ENCODE measurements at regions not wholly inside any gene's neighbourhood (a gene's known extent, or its start where the extent isn't known, plus 50 kb on each side); places are given as distances from the start of the nearest gene placed in this dataset.
"Not testable (repeated sequence)": the region's sequence is repeated elsewhere in the genome, so short reads cannot be mapped to it uniquely, and the experiment has no call there.

DNA sequence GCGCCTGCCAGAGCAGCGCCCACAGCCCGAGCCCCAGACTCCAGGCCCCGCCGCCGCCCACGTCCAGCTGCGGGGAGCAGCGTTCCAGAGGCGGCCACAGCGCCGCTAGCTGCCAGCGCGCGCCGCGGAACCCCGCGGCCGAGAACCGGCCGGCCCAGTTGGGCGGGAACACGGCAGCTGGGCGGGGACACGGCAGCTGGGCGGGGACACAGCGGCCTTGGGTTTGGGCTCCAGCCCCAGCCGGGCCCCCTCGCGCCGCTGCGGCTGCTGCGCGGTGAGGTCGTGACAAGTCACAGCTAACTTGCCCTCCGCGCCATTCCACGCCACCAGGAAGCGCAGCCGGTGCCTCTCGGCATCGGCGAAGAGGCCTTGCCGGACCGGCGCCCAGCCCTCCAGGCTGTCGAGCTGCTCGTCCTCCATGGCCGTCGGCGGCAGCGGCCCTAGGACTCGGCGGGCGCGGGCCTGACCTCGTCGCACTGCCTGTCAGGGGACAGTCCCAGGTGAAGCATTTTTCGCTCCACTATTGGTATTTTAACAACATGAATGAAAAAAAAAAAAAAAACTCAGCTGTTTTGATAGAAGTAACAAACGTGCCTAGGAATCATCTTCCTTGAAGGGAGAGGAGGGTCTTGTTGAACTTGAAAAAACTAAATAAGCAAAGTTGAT, 56.6 kb upstream of the GOLGA8N start:
- H2BK15ac ChIP-seq (ENCODE audit: low read length); H3K27ac ChIP-seq (replicated peaks; ENCODE audit: low read length); H2AK5ac ChIP-seq (ENCODE audit: low read depth, low read length); H4K91ac ChIP-seq (ENCODE audit: low read depth, low read length, poor library complexity); H3K79me1 ChIP-seq (ENCODE audit: low read depth, low read length); H3K9ac ChIP-seq (ENCODE audit: low read depth, low read length, poor library complexity); H2BK5ac ChIP-seq (ENCODE audit: low read length); H2BK12ac ChIP-seq (ENCODE audit: low read length); H3K36me3 ChIP-seq (replicated peaks in 1 of 2; ENCODE audit: control insufficient read depth in 2 of 2, insufficient read depth in 2 of 2, low read length in 2 of 2); H3K9me3 ChIP-seq (replicated peaks in 1 of 2; ENCODE audit: control insufficient read depth in 2 of 2, insufficient read depth in 1 of 2, low read depth in 1 of 2, low read length in 2 of 2); H3K14ac ChIP-seq (ENCODE audit: low read length); H3K4me1 ChIP-seq (ENCODE audit: control insufficient read depth in 2 of 2, insufficient read depth in 1 of 2, low read depth in 1 of 2, low read length in 2 of 2); H3K23ac ChIP-seq (ENCODE audit: low read depth, low read length, poor library complexity); H3K18ac ChIP-seq (ENCODE audit: low read length); H3K27me3 ChIP-seq (ENCODE audit: control insufficient read depth in 3 of 3, insufficient read depth in 3 of 3, low read depth in 1 of 3, low read length in 3 of 3); H3K4ac ChIP-seq (ENCODE audit: low read length); H4K8ac ChIP-seq (ENCODE audit: low read depth, low read length); H2BK120ac ChIP-seq (ENCODE audit: low read depth, low read length): not testable (repeated sequence)
- Histone ChIP-seq H3K4me3 (ENCODE audit: low read length in 2 of 2) (peak overlapping the region in 1 of 2 donors; percentile 45), H3K4me2 (ENCODE audit: insufficient read depth, low read length, poor library complexity, severe bottlenecking) (peak overlapping the region; percentile 25), H2AFZ (ENCODE audit: low read length) (peak overlapping the region; percentile 69)
- no CpG with 5 or more reads among the region's 61 CpGs for WGBS, 2 donors (ENCODE audit: extremely low coverage in 2 of 2, insufficient read length in 2 of 2, insufficient replicate concordance in 1 of 2)
- DNase-seq (ENCODE audit: low spot score): peak; percentile 1

- H3K14ac ChIP-seq (ENCODE audit: low read length); H2AK5ac ChIP-seq (ENCODE audit: low read depth, low read length); H4K8ac ChIP-seq (ENCODE audit: low read depth, low read length); H3K4me1 ChIP-seq (ENCODE audit: control insufficient read depth in 2 of 2, insufficient read depth in 1 of 2, low read depth in 1 of 2, low read length in 2 of 2); H3K9me3 ChIP-seq (replicated peaks in 1 of 2; ENCODE audit: control insufficient read depth in 2 of 2, insufficient read depth in 1 of 2, low read depth in 1 of 2, low read length in 2 of 2); H3K23ac ChIP-seq (ENCODE audit: low read depth, low read length, poor library complexity); H3K36me3 ChIP-seq (replicated peaks in 1 of 2; ENCODE audit: control insufficient read depth in 2 of 2, insufficient read depth in 2 of 2, low read length in 2 of 2); H3K27me3 ChIP-seq (ENCODE audit: control insufficient read depth in 3 of 3, insufficient read depth in 3 of 3, low read depth in 1 of 3, low read length in 3 of 3); H3K79me1 ChIP-seq (ENCODE audit: low read depth, low read length); H2BK5ac ChIP-seq (ENCODE audit: low read length); H3K9ac ChIP-seq (ENCODE audit: low read depth, low read length, poor library complexity); H3K18ac ChIP-seq (ENCODE audit: low read length); H3K4ac ChIP-seq (ENCODE audit: low read length); H2BK120ac ChIP-seq (ENCODE audit: low read depth, low read length); H3K27ac ChIP-seq (replicated peaks; ENCODE audit: low read length); H2AFZ ChIP-seq (ENCODE audit: low read length); H2BK12ac ChIP-seq (ENCODE audit: low read length); H3K4me2 ChIP-seq (ENCODE audit: insufficient read depth, low read length, poor library complexity, severe bottlenecking); H2BK15ac ChIP-seq (ENCODE audit: low read length); H3K4me3 ChIP-seq (ENCODE audit: low read length in 2 of 2); DNase-seq (ENCODE audit: low spot score); H4K91ac ChIP-seq (ENCODE audit: low read depth, low read length, poor library complexity): not testable (repeated sequence)
- no CpG with 5 or more reads among the region's 55 CpGs for WGBS, 2 donors (ENCODE audit: extremely low coverage in 2 of 2, insufficient read length in 2 of 2, insufficient replicate concordance in 1 of 2)
These were observed 57.2 kb upstream of the GOLGA8N start for GRCh38 chr15:32536057-32536493.

DNA sequence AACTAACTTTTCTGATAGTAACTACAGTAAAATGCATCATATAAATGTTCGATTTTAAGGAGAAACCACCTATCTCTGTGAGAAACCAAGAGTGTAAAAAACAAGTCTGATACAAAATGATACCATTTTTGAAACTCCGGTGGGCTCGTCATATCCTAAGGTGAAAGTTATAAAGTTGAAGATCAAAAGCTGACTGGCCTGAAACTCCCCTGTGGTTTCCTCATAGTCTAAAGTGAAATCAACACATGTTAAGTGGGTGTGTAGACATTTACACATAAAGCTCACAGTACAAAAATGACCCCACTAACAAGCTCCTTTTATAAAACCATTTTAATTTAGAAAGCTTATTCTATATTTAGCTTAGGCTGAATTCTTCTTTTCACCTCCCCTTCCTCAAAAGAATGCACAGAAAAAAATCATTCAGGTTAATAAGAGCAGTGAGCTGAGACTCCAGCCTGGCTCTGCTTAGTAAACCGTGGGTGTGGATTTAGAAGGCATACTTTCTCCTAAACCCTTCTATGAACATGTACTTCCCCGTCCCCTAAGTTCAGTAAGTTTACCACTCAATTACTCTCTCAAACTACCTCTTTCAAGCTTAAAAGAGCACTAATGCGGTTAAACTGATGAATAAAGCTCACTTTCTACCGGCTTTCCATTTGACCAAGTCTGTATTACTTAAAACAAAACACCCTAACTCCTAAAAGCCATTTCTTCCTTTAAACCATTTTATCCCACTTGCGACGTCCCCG, 57.9 kb upstream of the GOLGA8N start:
- H2BK12ac ChIP-seq (ENCODE audit: low read length); H3K36me3 ChIP-seq (replicated peaks in 1 of 2; ENCODE audit: control insufficient read depth in 2 of 2, insufficient read depth in 2 of 2, low read length in 2 of 2); H2AK5ac ChIP-seq (ENCODE audit: low read depth, low read length); H2BK5ac ChIP-seq (ENCODE audit: low read length); H3K4ac ChIP-seq (ENCODE audit: low read length); H3K4me3 ChIP-seq (ENCODE audit: low read length in 2 of 2); H3K9me3 ChIP-seq (replicated peaks in 1 of 2; ENCODE audit: control insufficient read depth in 2 of 2, insufficient read depth in 1 of 2, low read depth in 1 of 2, low read length in 2 of 2); H4K8ac ChIP-seq (ENCODE audit: low read depth, low read length); H3K18ac ChIP-seq (ENCODE audit: low read length); H3K9ac ChIP-seq (ENCODE audit: low read depth, low read length, poor library complexity); H3K4me1 ChIP-seq (ENCODE audit: control insufficient read depth in 2 of 2, insufficient read depth in 1 of 2, low read depth in 1 of 2, low read length in 2 of 2); H2BK15ac ChIP-seq (ENCODE audit: low read length); H3K4me2 ChIP-seq (ENCODE audit: insufficient read depth, low read length, poor library complexity, severe bottlenecking); H2BK120ac ChIP-seq (ENCODE audit: low read depth, low read length); H3K79me1 ChIP-seq (ENCODE audit: low read depth, low read length); H2AFZ ChIP-seq (ENCODE audit: low read length); H3K23ac ChIP-seq (ENCODE audit: low read depth, low read length, poor library complexity); H3K14ac ChIP-seq (ENCODE audit: low read length); DNase-seq (ENCODE audit: low spot score); H3K27me3 ChIP-seq (ENCODE audit: control insufficient read depth in 3 of 3, insufficient read depth in 3 of 3, low read depth in 1 of 3, low read length in 3 of 3); H4K91ac ChIP-seq (ENCODE audit: low read depth, low read length, poor library complexity); H3K27ac ChIP-seq (replicated peaks; ENCODE audit: low read length): not testable (repeated sequence)
- no CpG with 5 or more reads among the region's 10 CpGs for WGBS, 2 donors (ENCODE audit: extremely low coverage in 2 of 2, insufficient read length in 2 of 2, insufficient replicate concordance in 1 of 2)

- H3K36me3 ChIP-seq (replicated peaks in 1 of 2; ENCODE audit: control insufficient read depth in 2 of 2, insufficient read depth in 2 of 2, low read length in 2 of 2); H3K4me3 ChIP-seq (ENCODE audit: low read length in 2 of 2); H2BK120ac ChIP-seq (ENCODE audit: low read depth, low read length); H3K79me1 ChIP-seq (ENCODE audit: low read depth, low read length); H3K9me3 ChIP-seq (replicated peaks in 1 of 2; ENCODE audit: control insufficient read depth in 2 of 2, insufficient read depth in 1 of 2, low read depth in 1 of 2, low read length in 2 of 2); H2AFZ ChIP-seq (ENCODE audit: low read length); H2BK5ac ChIP-seq (ENCODE audit: low read length); H3K18ac ChIP-seq (ENCODE audit: low read length); H3K23ac ChIP-seq (ENCODE audit: low read depth, low read length, poor library complexity); H3K4me2 ChIP-seq (ENCODE audit: insufficient read depth, low read length, poor library complexity, severe bottlenecking); H3K14ac ChIP-seq (ENCODE audit: low read length); DNase-seq (ENCODE audit: low spot score); H2BK12ac ChIP-seq (ENCODE audit: low read length); H4K91ac ChIP-seq (ENCODE audit: low read depth, low read length, poor library complexity); H3K27ac ChIP-seq (replicated peaks; ENCODE audit: low read length); H3K9ac ChIP-seq (ENCODE audit: low read depth, low read length, poor library complexity); H2AK5ac ChIP-seq (ENCODE audit: low read depth, low read length); H3K4ac ChIP-seq (ENCODE audit: low read length); H3K4me1 ChIP-seq (ENCODE audit: control insufficient read depth in 2 of 2, insufficient read depth in 1 of 2, low read depth in 1 of 2, low read length in 2 of 2); H3K27me3 ChIP-seq (ENCODE audit: control insufficient read depth in 3 of 3, insufficient read depth in 3 of 3, low read depth in 1 of 3, low read length in 3 of 3); H4K8ac ChIP-seq (ENCODE audit: low read depth, low read length); H2BK15ac ChIP-seq (ENCODE audit: low read length): not testable (repeated sequence)
- no CpG with 5 or more reads among the region's 6 CpGs for WGBS, 2 donors (ENCODE audit: extremely low coverage in 2 of 2, insufficient read length in 2 of 2, insufficient replicate concordance in 1 of 2)
These were observed 67.5 kb upstream of the GOLGA8O start for GRCh38 chr15:32522900-32523299.

Data from neuronal stem cell (in vitro differentiated cells).